Glutamatergic neuron (in vitro differentiated cells): ENCODE measurements at regions not wholly inside any gene's neighbourhood (a gene's known extent, or its start where the extent isn't known, plus 50 kb on each side); places are given as distances from the start of the nearest gene placed in this dataset.

Experiments
- DNase-seq: peaks from one replicate; pipeline ENCODE4 v3.0.0; 2022
- H3K27ac Mint-ChIP-seq: one replicate; pipeline ENCODE4 v1.8.0; 2020; ENCODE audit warnings: mild to moderate bottlenecking, mixed read lengths, inconsistent platforms; ENCODE audit not compliant: unreplicated experiment
- H3K27me3 Mint-ChIP-seq: one replicate; pipeline ENCODE4 v1.8.0; 2020; ENCODE audit warnings: mild to moderate bottlenecking, moderate library complexity, mixed read lengths, inconsistent platforms; ENCODE audit not compliant: unreplicated experiment
- H3K36me3 Mint-ChIP-seq: one replicate; pipeline ENCODE4 v1.8.0; 2020; ENCODE audit warnings: mild to moderate bottlenecking, mixed read lengths, inconsistent platforms; ENCODE audit not compliant: unreplicated experiment
- H3K4me1 Mint-ChIP-seq: one replicate; pipeline ENCODE4 v1.8.0; 2020; ENCODE audit warnings: mild to moderate bottlenecking, low read depth, mixed read lengths, inconsistent platforms; ENCODE audit not compliant: unreplicated experiment
- H3K4me3 Mint-ChIP-seq: one replicate; pipeline ENCODE4 v1.8.0; 2020; ENCODE audit warnings: mild to moderate bottlenecking, mixed read lengths, inconsistent platforms; ENCODE audit not compliant: unreplicated experiment
- H3K9me3 Mint-ChIP-seq: one replicate; pipeline ENCODE4 v1.8.0; 2020; ENCODE audit warnings: mild to moderate bottlenecking, moderate library complexity, mixed read lengths, inconsistent platforms; ENCODE audit not compliant: unreplicated experiment
- TF ChIP-seq, protein P1 (sequence below): fragments of 200-600 bp; sonication (generic); IDR thresholded peaks from one replicate; pipeline ENCODE4 v1.5.0; 2021; ENCODE audit not compliant: partially characterized antibody, unreplicated experiment

GRCh38 chr1:5304702-5305101 is 650.3 kb downstream of the AJAP1 start:
- H3K9me3 Mint-ChIP-seq: peaks cover 14% of the 10 kb centered on the region
- no peaks in the 10 kb centered on the region for H3K27me3 Mint-ChIP-seq
- no peaks in the 10 kb centered on the region for H3K4me1 Mint-ChIP-seq
- H3K4me3 Mint-ChIP-seq: no peak overlapping the region
- no peak for DNase-seq
- TF ChIP-seq, protein P1, sequence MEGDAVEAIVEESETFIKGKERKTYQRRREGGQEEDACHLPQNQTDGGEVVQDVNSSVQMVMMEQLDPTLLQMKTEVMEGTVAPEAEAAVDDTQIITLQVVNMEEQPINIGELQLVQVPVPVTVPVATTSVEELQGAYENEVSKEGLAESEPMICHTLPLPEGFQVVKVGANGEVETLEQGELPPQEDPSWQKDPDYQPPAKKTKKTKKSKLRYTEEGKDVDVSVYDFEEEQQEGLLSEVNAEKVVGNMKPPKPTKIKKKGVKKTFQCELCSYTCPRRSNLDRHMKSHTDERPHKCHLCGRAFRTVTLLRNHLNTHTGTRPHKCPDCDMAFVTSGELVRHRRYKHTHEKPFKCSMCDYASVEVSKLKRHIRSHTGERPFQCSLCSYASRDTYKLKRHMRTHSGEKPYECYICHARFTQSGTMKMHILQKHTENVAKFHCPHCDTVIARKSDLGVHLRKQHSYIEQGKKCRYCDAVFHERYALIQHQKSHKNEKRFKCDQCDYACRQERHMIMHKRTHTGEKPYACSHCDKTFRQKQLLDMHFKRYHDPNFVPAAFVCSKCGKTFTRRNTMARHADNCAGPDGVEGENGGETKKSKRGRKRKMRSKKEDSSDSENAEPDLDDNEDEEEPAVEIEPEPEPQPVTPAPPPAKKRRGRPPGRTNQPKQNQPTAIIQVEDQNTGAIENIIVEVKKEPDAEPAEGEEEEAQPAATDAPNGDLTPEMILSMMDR: no peak
- H3K27ac Mint-ChIP-seq: no peak overlapping the region
- H3K36me3 Mint-ChIP-seq: no peaks in the 10 kb centered on the region

GRCh38 chr1:5298376-5298775 is 644.0 kb downstream of the AJAP1 start:
- Mint-ChIP-seq H3K4me1 (no peaks in the 10 kb centered on the region), H3K9me3 (peaks cover 15% of the 10 kb centered on the region), H3K27ac (no peak overlapping the region), H3K4me3 (no peak overlapping the region), H3K27me3 (no peaks in the 10 kb centered on the region), H3K36me3 (peaks cover 6% of the 10 kb centered on the region)
- TF ChIP-seq, protein P1: no peak
- DNase-seq: no peak

- Mint-ChIP-seq H3K9me3 (peaks cover 13% of the 10 kb centered on the region), H3K27ac (no peak overlapping the region), H3K4me1 (no peaks in the 10 kb centered on the region), H3K27me3 (no peaks in the 10 kb centered on the region), H3K4me3 (no peak overlapping the region), H3K36me3 (peaks cover 6% of the 10 kb centered on the region)
- no peak for DNase-seq
- TF ChIP-seq, protein P1: no peak
Observed at GRCh38 chr1:5297886-5298239, 643.5 kb downstream of the AJAP1 start.

GRCh38 chr1:5297180-5297885 is 642.9 kb downstream of the AJAP1 start:
- H3K36me3 Mint-ChIP-seq: peaks cover 6% of the 10 kb centered on the region
- DNase-seq: no peak
- TF ChIP-seq, protein P1: no peak
- H3K9me3 Mint-ChIP-seq: peaks cover 13% of the 10 kb centered on the region
- no peaks in the 10 kb centered on the region for H3K27me3 Mint-ChIP-seq
- peak overlapping the region; percentile 28 for H3K27ac Mint-ChIP-seq
- H3K4me3 Mint-ChIP-seq: no peak overlapping the region
- no peaks in the 10 kb centered on the region for H3K4me1 Mint-ChIP-seq

GRCh38 chr1:5296557-5297179 is 642.3 kb downstream of the AJAP1 start:
- peaks cover 6% of the 10 kb centered on the region for H3K36me3 Mint-ChIP-seq
- TF ChIP-seq, protein P1: no peak
- H3K4me3 Mint-ChIP-seq: no peak overlapping the region
- no peaks in the 10 kb centered on the region for H3K4me1 Mint-ChIP-seq
- H3K27ac Mint-ChIP-seq: peak overlapping the region; percentile 28
- DNase-seq: no peak
- H3K27me3 Mint-ChIP-seq: no peaks in the 10 kb centered on the region
- H3K9me3 Mint-ChIP-seq: peaks cover 9% of the 10 kb centered on the region
